Hematopoietic multipotent progenitor cell treated with erythropoietin and hydrocortisone succinate and interleukin-3 and kit ligand, for 6 days (in vitro differentiated cells): ENCODE measurements at regions not wholly inside any gene's neighbourhood (a gene's known extent, or its start where the extent isn't known, plus 50 kb on each side); places are given as distances from the start of the nearest gene placed in this dataset.

Source experiments
- DNase-seq: peaks from one replicate; pipeline ENCODE4 v3.0.0-alpha.2; 2015

GRCh38 chr7:25368599-25369201, 140.4 kb upstream of the NPVF start:
- no peak for DNase-seq

GRCh38 chr7:25369786-25370185, 141.5 kb upstream of the NPVF start:
- DNase-seq: no peak

GRCh38 chr7:25371972-25372371, 143.7 kb upstream of the NPVF start:
- DNase-seq: no peak

- no peak for DNase-seq
Observed at GRCh38 chr7:25375805-25376600, 147.7 kb upstream of the NPVF start.

- DNase-seq: no peak
Observed at GRCh38 chr7:25379351-25380300, 151.3 kb upstream of the NPVF start.

- no peak for DNase-seq
Observed at GRCh38 chr7:25381818-25382589, 153.7 kb upstream of the NPVF start.

GRCh38 chr7:25382869-25383268, 154.6 kb upstream of the NPVF start:
- no peak for DNase-seq

- no peak for DNase-seq
Observed at GRCh38 chr7:25383402-25383801, 155.1 kb upstream of the NPVF start.

- DNase-seq: no peak
Observed at GRCh38 chr7:25384788-25385505, 156.7 kb upstream of the NPVF start.

- no peak for DNase-seq
Observed at GRCh38 chr7:25385506-25386136, 157.3 kb upstream of the NPVF start.

GRCh38 chr7:25386311-25386744, 158.0 kb upstream of the NPVF start:
- no peak for DNase-seq

GRCh38 chr7:25388681-25389080, 160.4 kb upstream of the NPVF start:
- no peak for DNase-seq

- DNase-seq: peak; percentile 78
Observed at GRCh38 chr7:25389489-25390106, 161.3 kb upstream of the NPVF start.

- peak; percentile 37 for DNase-seq
Observed at GRCh38 chr7:25391295-25391861, 163.1 kb upstream of the NPVF start.

GRCh38 chr7:25391961-25392587, 163.8 kb upstream of the NPVF start:
- DNase-seq: no peak

- no peak for DNase-seq
Observed at GRCh38 chr7:25392588-25393338, 164.5 kb upstream of the NPVF start.

GRCh38 chr7:25395976-25396375, 167.7 kb upstream of the NPVF start:
- no peak for DNase-seq

GRCh38 chr7:25396668-25397067, 168.4 kb upstream of the NPVF start:
- DNase-seq: no peak

GRCh38 chr7:25398418-25398817, 170.1 kb upstream of the NPVF start:
- no peak for DNase-seq
